Left lung (tissue), 4 donors: ENCODE measurements at regions not wholly inside any gene's neighbourhood (a gene's known extent, or its start where the extent isn't known, plus 50 kb on each side); places are given as distances from the start of the nearest gene placed in this dataset.

ENCODE experiments used
- ATAC-seq: fragments of 200-7000 bp; cut with Tn5 transposase; one replicate; pipeline ENCODE4 v1.9.1; 2020; ENCODE audit warnings: moderate library complexity
- DNase-seq, 4 donors: peaks; one replicate each; pipeline ENCODE4 v3.0.0-alpha.2; 2013 to 2020
- H3K27ac ChIP-seq, 2 donors: fragments of 200-600 bp; sonication (generic) in 1 of 2; one replicate each; pipeline versions ENCODE4 v1.5.0 to v1.8.0; 2020 to 2021
- H3K27me3 ChIP-seq, 2 donors: fragments of 200-600 bp; sonication (generic) in 1 of 2; one replicate each; pipeline versions ENCODE4 v1.5.0 to v1.8.0; 2020 to 2021
- H3K36me3 ChIP-seq, 2 donors: fragments of 200-600 bp; sonication (generic) in 1 of 2; one replicate each; pipeline versions ENCODE4 v1.5.0 to v1.8.0; 2020 to 2021
- H3K4me1 ChIP-seq, 2 donors: fragments of 200-600 bp; one replicate each; pipeline ENCODE4 v1.8.0; 2021
- H3K4me3 ChIP-seq, 2 donors: fragments of 200-600 bp; sonication (generic) in 1 of 2; one replicate each; pipeline versions ENCODE4 v1.5.0 to v1.8.0; 2020 to 2021; ENCODE audit warnings: mild to moderate bottlenecking in 1 of 2
- H3K9me3 ChIP-seq, 2 donors: fragments of 200-600 bp; sonication (generic) in 1 of 2; one replicate each; pipeline versions ENCODE4 v1.5.0 to v1.8.0; 2020 to 2021
- intact Hi-C, 2 donors: fragments of 100-400 bp; cut with DNase I; formaldehyde crosslinking; loops; one replicate each; pipeline versions ENCODE4 v1.11.2 to v1.14.2; 2022
- TF ChIP-seq, protein P1 (sequence below), 2 donors: fragments of 200-600 bp; sonication (generic) in 1 of 2; IDR thresholded peaks; one replicate each; pipeline versions ENCODE4 v1.5.0 to v1.8.0; 2021; ENCODE audit warnings: antibody characterized with exemption in 2 of 2
- donor health status: DM: no; HTN: yes; CAD: no.
- donor health status: DM: no; HTN: no; CAD: no.

DNA sequence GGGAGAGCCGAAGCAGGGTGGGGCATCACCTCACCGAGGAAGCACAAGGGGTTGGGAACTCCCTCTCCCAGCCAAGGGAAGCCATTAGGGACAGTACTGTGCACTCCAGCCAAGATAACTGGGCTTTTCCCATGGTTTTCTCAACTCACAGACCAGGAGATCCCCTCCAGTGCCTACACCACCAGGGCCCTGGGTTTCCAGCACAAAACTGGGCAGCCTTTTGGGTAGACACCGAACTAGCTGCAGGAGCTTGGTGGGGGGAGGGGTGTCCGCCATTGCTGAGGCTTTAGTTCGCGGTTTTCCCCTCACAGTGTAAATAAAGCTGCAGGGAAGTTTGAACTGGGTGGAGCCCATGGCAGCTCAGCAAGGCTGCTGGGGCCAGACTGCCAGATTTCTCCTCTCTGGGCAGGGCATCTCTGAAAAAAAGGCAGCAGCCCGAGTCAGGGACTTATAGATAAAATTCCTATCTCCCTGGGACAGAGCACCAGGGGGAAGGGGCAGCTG is 129.6 kb upstream of the LMCD1 start:
- Histone ChIP-seq H3K4me1 (no peaks in the 10 kb centered on the region), H3K27me3 (no peaks in the 10 kb centered on the region), H3K9me3 (peaks cover 0 to 4% of the 10 kb centered on the region in 2 donors), H3K36me3 (no peaks in the 10 kb centered on the region), H3K4me3 (no peak overlapping the region), H3K27ac (no peak overlapping the region)
- DNase-seq (no peak), ATAC-seq (no peak)
- TF ChIP-seq, protein P1, sequence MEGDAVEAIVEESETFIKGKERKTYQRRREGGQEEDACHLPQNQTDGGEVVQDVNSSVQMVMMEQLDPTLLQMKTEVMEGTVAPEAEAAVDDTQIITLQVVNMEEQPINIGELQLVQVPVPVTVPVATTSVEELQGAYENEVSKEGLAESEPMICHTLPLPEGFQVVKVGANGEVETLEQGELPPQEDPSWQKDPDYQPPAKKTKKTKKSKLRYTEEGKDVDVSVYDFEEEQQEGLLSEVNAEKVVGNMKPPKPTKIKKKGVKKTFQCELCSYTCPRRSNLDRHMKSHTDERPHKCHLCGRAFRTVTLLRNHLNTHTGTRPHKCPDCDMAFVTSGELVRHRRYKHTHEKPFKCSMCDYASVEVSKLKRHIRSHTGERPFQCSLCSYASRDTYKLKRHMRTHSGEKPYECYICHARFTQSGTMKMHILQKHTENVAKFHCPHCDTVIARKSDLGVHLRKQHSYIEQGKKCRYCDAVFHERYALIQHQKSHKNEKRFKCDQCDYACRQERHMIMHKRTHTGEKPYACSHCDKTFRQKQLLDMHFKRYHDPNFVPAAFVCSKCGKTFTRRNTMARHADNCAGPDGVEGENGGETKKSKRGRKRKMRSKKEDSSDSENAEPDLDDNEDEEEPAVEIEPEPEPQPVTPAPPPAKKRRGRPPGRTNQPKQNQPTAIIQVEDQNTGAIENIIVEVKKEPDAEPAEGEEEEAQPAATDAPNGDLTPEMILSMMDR (IDR thresholded peaks at IDR 0.05), result no peak
- intact Hi-C loops, result no loop called here

DNA sequence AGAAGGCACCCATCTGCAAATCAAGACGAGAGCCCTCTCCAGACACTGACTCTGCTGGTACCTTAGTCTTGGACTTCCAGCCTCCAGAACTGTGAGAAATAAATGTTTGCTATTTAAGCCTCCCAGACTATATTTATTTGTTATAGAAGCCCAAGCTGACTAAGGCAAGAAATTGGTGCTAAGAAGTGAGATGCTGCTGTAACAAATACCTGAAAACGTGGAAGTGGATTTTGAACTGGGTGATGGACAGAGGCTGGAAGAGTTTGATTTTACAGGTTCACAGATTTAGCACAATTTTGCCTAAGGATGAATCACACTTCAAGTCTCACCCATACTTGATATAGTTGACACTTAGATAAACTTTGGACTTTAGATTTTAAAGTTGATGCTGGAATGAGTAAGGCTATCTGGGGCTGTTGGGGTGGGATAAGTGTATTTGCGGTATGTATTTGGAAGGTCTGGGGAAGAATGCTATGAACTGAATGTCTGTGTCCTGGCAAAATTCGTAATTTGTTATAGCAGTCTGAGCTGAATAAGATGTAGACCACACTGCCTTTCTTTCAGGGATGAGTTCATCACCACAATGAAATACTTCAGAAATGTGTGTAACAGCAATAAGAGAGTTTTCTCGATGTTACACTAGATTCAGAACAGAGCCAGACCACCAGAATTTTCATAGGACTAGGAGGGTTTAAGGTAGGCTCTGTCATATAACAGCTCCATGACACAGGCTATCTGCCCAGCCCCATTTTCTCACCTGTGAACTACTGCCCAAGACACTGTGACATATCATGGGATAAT is 120.5 kb upstream of the LMCD1 start:
- Histone ChIP-seq H3K4me1 (no peaks in the 10 kb centered on the region), H3K9me3 (peaks cover 0 to 4% of the 10 kb centered on the region in 2 donors), H3K27ac (no peak overlapping the region), H3K36me3 (no peaks in the 10 kb centered on the region), H3K27me3 (no peaks in the 10 kb centered on the region), H3K4me3 (no peak overlapping the region)
- intact Hi-C loops, result no loop called here
- DNase-seq, result no peak
- ATAC-seq, result no peak
- TF ChIP-seq, protein P1 (IDR thresholded peaks at IDR 0.05), result no peak

DNA sequence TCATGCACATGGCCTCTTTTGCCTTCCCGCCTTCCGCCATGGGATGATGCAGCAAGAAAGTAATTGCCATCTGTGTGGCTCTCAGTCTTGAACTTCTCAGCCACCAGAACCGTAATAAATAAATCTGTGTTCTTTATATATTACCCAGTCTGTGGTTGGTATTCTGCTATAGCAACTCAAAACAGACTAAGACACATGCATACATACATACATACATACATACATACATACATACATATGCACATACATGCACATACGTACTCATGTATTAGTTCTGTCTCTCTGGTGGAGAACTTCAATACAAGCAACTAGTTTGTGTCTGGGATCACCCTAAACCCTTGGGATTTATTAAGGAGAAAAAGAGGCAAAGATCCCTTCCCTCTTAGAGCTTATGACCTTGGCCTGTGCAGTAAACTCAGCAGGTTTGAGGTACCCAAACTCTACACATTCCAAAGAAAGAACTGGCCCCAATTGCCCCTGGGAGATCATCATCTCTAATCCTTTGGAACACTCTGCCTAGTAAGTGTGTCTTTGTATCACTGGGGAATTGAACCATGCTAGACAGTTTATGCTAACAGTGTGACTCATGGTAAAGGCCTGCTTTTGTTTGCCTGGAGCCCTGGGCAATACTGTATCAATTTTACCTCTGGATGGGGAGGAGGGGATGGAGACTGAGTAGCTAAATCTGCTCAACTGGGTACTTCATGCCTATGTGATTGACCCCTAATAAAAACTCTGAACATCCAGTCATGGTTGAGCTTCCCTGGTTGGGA is 115.6 kb upstream of the LMCD1 start:
- Histone ChIP-seq H3K4me3 (no peak overlapping the region), H3K4me1 (no peaks in the 10 kb centered on the region), H3K27me3 (no peaks in the 10 kb centered on the region), H3K9me3 (no peaks in the 10 kb centered on the region), H3K27ac (no peak overlapping the region), H3K36me3 (no peaks in the 10 kb centered on the region)
- intact Hi-C loops, result no loop called here
- DNase-seq (no peak), ATAC-seq (no peak)
- TF ChIP-seq, protein P1 (IDR thresholded peaks at IDR 0.05), result no peak

DNA sequence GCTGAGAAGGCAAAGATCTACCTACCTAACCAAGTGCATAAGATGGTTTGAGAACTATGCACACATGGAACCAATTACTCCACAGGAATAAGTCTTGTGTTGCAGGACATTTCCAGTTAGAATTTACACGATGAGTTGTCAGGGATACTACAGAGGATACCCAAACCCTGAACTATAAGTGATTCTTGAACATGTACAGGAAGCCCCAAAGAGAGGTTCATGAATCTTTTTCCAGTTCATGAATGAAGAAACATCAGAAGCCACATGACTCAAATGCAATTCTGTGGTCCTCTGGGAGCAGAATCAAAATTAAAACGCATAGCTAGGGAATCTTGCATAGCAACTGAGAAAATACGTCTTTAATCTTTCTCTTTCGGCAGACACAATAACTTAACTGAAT is 114.1 kb upstream of the LMCD1 start:
- H3K27me3 ChIP-seq, result no peaks in the 10 kb centered on the region
- TF ChIP-seq, protein P1 (IDR thresholded peaks at IDR 0.05), result no peak

DNA sequence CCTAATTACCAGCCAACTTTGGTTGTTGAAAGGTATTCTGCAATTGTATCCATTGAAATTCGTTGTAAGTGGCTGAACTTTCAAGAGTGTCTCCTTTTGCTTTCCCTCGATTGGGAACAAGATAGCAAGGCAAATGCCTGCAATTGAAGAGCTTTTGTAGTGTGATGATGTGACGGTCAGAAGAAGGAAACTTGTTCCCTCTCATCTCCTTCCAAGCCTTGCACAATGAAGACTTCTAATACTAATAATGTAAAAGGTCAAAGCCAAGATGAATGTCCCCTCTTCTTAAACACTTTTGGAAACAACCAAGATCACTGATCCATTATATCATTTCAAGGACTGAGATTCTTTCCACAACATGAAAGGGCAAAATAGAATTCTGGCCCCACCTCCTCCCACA is 101.9 kb upstream of the LMCD1 start:
- Histone ChIP-seq H3K4me1 (no peaks in the 10 kb centered on the region), H3K36me3 (no peaks in the 10 kb centered on the region), H3K27ac (no peak overlapping the region), H3K4me3 (no peak overlapping the region), H3K27me3 (no peaks in the 10 kb centered on the region), H3K9me3 (no peaks in the 10 kb centered on the region)
- intact Hi-C loops, result no loop called here
- DNase-seq, result peak in 1 of 4 donors; percentile 33
- TF ChIP-seq, protein P1 (IDR thresholded peaks at IDR 0.05), result no peak
- no peak for ATAC-seq

More for the DNA sequence above, 114.1 kb upstream of the LMCD1 start:
- no peak overlapping the region for H3K27ac ChIP-seq
- H3K4me1 ChIP-seq, result no peaks in the 10 kb centered on the region
- ATAC-seq (no peak), DNase-seq (no peak)
- intact Hi-C loops, result no loop called here
- H3K4me3 ChIP-seq, result no peak overlapping the region
- H3K9me3 ChIP-seq, result no peaks in the 10 kb centered on the region
- no peaks in the 10 kb centered on the region for H3K36me3 ChIP-seq
